ENCODE measurements at regions not wholly inside any gene's neighbourhood (a gene's known extent, or its start where the extent isn't known, plus 50 kb on each side); places are given as distances from the start of the nearest gene placed in this dataset.

- Histone ChIP-seq H3K27ac (ENCODE audit: low read length) (no peak overlapping the region), H3K4me3 (ENCODE audit: low read length) (no peak overlapping the region), H3K27me3 (ENCODE audit: control insufficient read depth, insufficient read depth, low read length) (no peaks in the 10 kb centered on the region), H3K9me3 (ENCODE audit: control insufficient read depth, low read depth, low read length) (no peaks in the 10 kb centered on the region), H3K36me3 (ENCODE audit: control insufficient read depth, insufficient read depth, low read length) (no peaks in the 10 kb centered on the region), H3K4me1 (ENCODE audit: control insufficient read depth, insufficient read depth, low read length) (peaks cover 3% of the 10 kb centered on the region)
- WGBS (ENCODE audit: insufficient coverage, low lambda C conversion rate): no CpG with 5 or more reads among the region's 1 CpG
- no peak for DNase-seq
These were observed 73.0 kb upstream of the NRSN1 start for GRCh38 chr6:24053057-24053456.

GRCh38 chr6:24054388-24054787, 71.6 kb upstream of the NRSN1 start:
- Histone ChIP-seq H3K9me3 (ENCODE audit: control insufficient read depth, low read depth, low read length) (no peaks in the 10 kb centered on the region), H3K4me1 (ENCODE audit: control insufficient read depth, insufficient read depth, low read length) (peaks cover 3% of the 10 kb centered on the region), H3K27ac (ENCODE audit: low read length) (no peak overlapping the region), H3K4me3 (ENCODE audit: low read length) (no peak overlapping the region), H3K36me3 (ENCODE audit: control insufficient read depth, insufficient read depth, low read length) (no peaks in the 10 kb centered on the region), H3K27me3 (ENCODE audit: control insufficient read depth, insufficient read depth, low read length) (no peaks in the 10 kb centered on the region)
- DNase-seq: no peak
- 56% methylated on average over 2 of the region's 3 CpGs for WGBS (ENCODE audit: insufficient coverage, low lambda C conversion rate)

- H3K27ac ChIP-seq (ENCODE audit: low read length): peak overlapping the region; percentile 53
- no peaks in the 10 kb centered on the region for H3K27me3 ChIP-seq (ENCODE audit: control insufficient read depth, insufficient read depth, low read length)
- peak; percentile 51 to 70 for DNase-seq
- H3K4me1 ChIP-seq (ENCODE audit: control insufficient read depth, insufficient read depth, low read length): peaks cover 3% of the 10 kb centered on the region
- WGBS (ENCODE audit: insufficient coverage, low lambda C conversion rate): no CpG with 5 or more reads among the region's 4 CpGs
- no peaks in the 10 kb centered on the region for H3K36me3 ChIP-seq (ENCODE audit: control insufficient read depth, insufficient read depth, low read length)
- H3K4me3 ChIP-seq (ENCODE audit: low read length): no peak overlapping the region
- no peaks in the 10 kb centered on the region for H3K9me3 ChIP-seq (ENCODE audit: control insufficient read depth, low read depth, low read length)
These were observed 69.4 kb upstream of the NRSN1 start for GRCh38 chr6:24056567-24056966.

DNA sequence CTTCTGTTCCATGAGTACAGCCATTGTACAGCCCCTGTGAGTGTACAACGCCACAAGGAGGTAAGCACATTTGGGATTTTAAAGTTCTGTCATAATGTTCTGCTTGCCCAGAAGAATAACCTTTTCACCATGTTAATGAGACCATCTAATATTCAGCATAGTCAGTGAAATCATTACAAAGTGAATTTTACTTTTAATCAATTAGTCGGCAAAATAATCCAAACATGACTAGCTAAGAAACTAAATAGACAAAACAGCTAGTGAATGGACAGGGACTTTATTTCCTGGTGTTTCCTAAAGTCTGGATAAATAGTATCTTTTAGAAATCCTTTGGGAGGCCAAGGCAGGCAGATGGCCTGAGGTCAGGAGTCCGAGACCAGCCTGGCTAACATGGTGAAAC, 69.0 kb upstream of the NRSN1 start:
- no peaks in the 10 kb centered on the region for H3K27me3 ChIP-seq (ENCODE audit: control insufficient read depth, insufficient read depth, low read length)
- H3K4me3 ChIP-seq (ENCODE audit: low read length): no peak overlapping the region
- no peaks in the 10 kb centered on the region for H3K9me3 ChIP-seq (ENCODE audit: control insufficient read depth, low read depth, low read length)
- peaks cover 3% of the 10 kb centered on the region for H3K4me1 ChIP-seq (ENCODE audit: control insufficient read depth, insufficient read depth, low read length)
- H3K36me3 ChIP-seq (ENCODE audit: control insufficient read depth, insufficient read depth, low read length): no peaks in the 10 kb centered on the region
- no peak for DNase-seq
- WGBS (ENCODE audit: insufficient coverage, low lambda C conversion rate): 100% methylated on average over 2 of the region's 3 CpGs
- peak overlapping the region; percentile 53 for H3K27ac ChIP-seq (ENCODE audit: low read length)

DNA sequence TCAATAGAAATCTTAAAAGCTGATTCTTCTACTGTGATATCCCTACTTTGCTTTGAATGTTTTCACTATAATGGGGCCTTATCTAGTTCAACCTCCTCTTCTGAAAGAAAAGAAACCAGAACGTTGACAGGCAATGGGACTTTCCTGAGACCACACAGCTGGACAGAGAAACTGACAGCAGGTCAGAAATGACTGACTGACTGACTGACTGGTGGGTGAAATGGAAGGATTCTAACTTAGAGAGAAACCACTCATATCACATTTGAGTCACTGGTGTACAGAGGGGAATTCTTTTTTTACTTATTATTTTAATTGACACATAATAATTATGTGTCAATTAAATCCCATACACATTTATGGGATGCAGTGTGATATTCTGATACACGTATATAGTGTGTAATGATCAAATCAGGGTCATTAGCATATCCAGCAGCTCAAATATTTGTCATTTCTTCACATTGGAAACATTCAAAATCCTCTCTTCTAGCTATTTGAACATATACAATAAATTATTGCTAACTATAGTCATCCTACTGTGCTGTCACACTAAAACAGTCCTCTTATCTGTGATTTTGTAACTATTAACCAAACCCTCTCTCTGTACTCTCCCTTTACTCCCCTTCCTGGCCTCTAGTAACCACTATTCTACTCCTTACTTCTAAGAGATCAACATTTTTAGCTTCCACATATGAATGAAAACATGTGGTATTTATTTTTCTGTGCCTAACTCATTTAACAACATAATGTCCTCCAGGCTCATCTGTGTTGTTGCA, 64.8 kb upstream of the NRSN1 start:
- WGBS (ENCODE audit: insufficient coverage, low lambda C conversion rate): 60% methylated on average over 1 of the region's 2 CpGs
- Histone ChIP-seq H3K27ac (ENCODE audit: low read length) (no peak overlapping the region), H3K4me3 (ENCODE audit: low read length) (no peak overlapping the region), H3K36me3 (ENCODE audit: control insufficient read depth, insufficient read depth, low read length) (no peaks in the 10 kb centered on the region), H3K27me3 (ENCODE audit: control insufficient read depth, insufficient read depth, low read length) (no peaks in the 10 kb centered on the region), H3K9me3 (ENCODE audit: control insufficient read depth, low read depth, low read length) (no peaks in the 10 kb centered on the region), H3K4me1 (ENCODE audit: control insufficient read depth, insufficient read depth, low read length) (peaks cover 3% of the 10 kb centered on the region)
- no peak for DNase-seq

GRCh38 chr6:24064106-24064505, 61.9 kb upstream of the NRSN1 start:
- Histone ChIP-seq H3K27ac (ENCODE audit: low read length) (no peak overlapping the region), H3K36me3 (ENCODE audit: control insufficient read depth, insufficient read depth, low read length) (no peaks in the 10 kb centered on the region), H3K4me1 (ENCODE audit: control insufficient read depth, insufficient read depth, low read length) (no peaks in the 10 kb centered on the region), H3K4me3 (ENCODE audit: low read length) (no peak overlapping the region), H3K27me3 (ENCODE audit: control insufficient read depth, insufficient read depth, low read length) (no peaks in the 10 kb centered on the region), H3K9me3 (ENCODE audit: control insufficient read depth, low read depth, low read length) (no peaks in the 10 kb centered on the region)
- DNase-seq: peak in 1 of 2 donors; percentile 14
- WGBS (ENCODE audit: insufficient coverage, low lambda C conversion rate): no CpG with 5 or more reads among the region's 1 CpG

- no peak for DNase-seq
- WGBS (ENCODE audit: insufficient coverage, low lambda C conversion rate): 50% methylated on average over 1 of the region's 1 CpG
- no peaks in the 10 kb centered on the region for H3K36me3 ChIP-seq (ENCODE audit: control insufficient read depth, insufficient read depth, low read length)
These were observed 61.2 kb upstream of the NRSN1 start for GRCh38 chr6:24064832-24065231.

DNA sequence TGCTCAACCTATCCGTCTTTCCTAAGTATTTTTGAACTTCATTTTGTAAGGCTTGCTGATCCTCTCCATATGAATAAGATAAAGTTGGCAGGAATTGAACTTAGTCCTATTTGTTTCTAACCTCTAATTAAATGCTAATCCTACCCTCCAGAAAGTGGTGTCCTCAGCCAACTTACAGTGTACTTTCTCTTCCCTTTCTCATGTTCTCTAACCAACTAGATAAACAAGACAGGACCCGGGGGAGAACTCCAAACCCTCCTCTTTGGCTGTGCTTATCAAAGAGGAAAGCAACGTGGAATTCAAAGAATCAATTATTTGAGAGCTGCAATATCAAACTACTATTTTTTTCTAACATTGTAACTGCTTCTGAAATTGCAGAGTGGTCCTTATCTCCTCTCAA, 56.5 kb upstream of the NRSN1 start:
- H3K27ac ChIP-seq (ENCODE audit: low read length): no peak overlapping the region
- 63% methylated on average over 3 of the region's 3 CpGs for WGBS (ENCODE audit: insufficient coverage, low lambda C conversion rate)
- no peak for DNase-seq
- no peak overlapping the region for H3K4me3 ChIP-seq (ENCODE audit: low read length)
- no peaks in the 10 kb centered on the region for H3K9me3 ChIP-seq (ENCODE audit: control insufficient read depth, low read depth, low read length)
- no peaks in the 10 kb centered on the region for H3K27me3 ChIP-seq (ENCODE audit: control insufficient read depth, insufficient read depth, low read length)
- H3K36me3 ChIP-seq (ENCODE audit: control insufficient read depth, insufficient read depth, low read length): no peaks in the 10 kb centered on the region
- H3K4me1 ChIP-seq (ENCODE audit: control insufficient read depth, insufficient read depth, low read length): no peaks in the 10 kb centered on the region

More at GRCh38 chr6:24064832-24065231, 61.2 kb upstream of the NRSN1 start:
- Histone ChIP-seq H3K27me3 (ENCODE audit: control insufficient read depth, insufficient read depth, low read length) (no peaks in the 10 kb centered on the region), H3K27ac (ENCODE audit: low read length) (no peak overlapping the region), H3K9me3 (ENCODE audit: control insufficient read depth, low read depth, low read length) (no peaks in the 10 kb centered on the region), H3K4me1 (ENCODE audit: control insufficient read depth, insufficient read depth, low read length) (no peaks in the 10 kb centered on the region), H3K4me3 (ENCODE audit: low read length) (no peak overlapping the region)

- no peak for DNase-seq
- Histone ChIP-seq H3K4me1 (ENCODE audit: control insufficient read depth, insufficient read depth, low read length) (no peaks in the 10 kb centered on the region), H3K36me3 (ENCODE audit: control insufficient read depth, insufficient read depth, low read length) (no peaks in the 10 kb centered on the region), H3K9me3 (ENCODE audit: control insufficient read depth, low read depth, low read length) (no peaks in the 10 kb centered on the region), H3K27ac (ENCODE audit: low read length) (no peak overlapping the region), H3K27me3 (ENCODE audit: control insufficient read depth, insufficient read depth, low read length) (no peaks in the 10 kb centered on the region), H3K4me3 (ENCODE audit: low read length) (no peak overlapping the region)
- WGBS (ENCODE audit: insufficient coverage, low lambda C conversion rate): no CpG with 5 or more reads among the region's 6 CpGs
These were observed 53.8 kb upstream of the NRSN1 start for GRCh38 chr6:24072038-24072746.

DNA sequence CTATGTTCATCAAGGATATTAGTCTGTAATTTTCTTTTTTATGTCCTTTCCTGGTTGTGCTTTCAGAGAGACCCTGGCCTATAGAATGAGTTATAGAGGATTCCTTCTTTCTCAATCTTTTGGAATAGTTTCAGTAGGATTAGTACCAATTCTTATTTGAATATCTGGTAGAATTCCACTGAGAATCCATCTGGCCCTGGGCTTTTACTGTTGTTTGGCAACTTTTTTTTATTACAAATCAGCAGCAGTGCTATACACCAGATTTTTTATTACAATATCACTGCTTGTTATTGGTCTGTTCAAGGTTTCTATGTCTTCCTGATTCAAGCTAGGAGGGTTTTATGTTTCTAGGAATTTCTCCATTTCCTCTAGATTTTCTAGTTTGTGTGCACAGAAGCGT, 50.0 kb upstream of the NRSN1 start:
- Histone ChIP-seq H3K4me3 (ENCODE audit: low read length) (no peak overlapping the region), H3K9me3 (ENCODE audit: control insufficient read depth, low read depth, low read length) (no peaks in the 10 kb centered on the region), H3K4me1 (ENCODE audit: control insufficient read depth, insufficient read depth, low read length) (no peaks in the 10 kb centered on the region), H3K36me3 (ENCODE audit: control insufficient read depth, insufficient read depth, low read length) (no peaks in the 10 kb centered on the region), H3K27me3 (ENCODE audit: control insufficient read depth, insufficient read depth, low read length) (no peaks in the 10 kb centered on the region), H3K27ac (ENCODE audit: low read length) (no peak overlapping the region)
- WGBS (ENCODE audit: insufficient coverage, low lambda C conversion rate): no CpG with 5 or more reads among the region's 1 CpG
- DNase-seq: no peak

Data from large intestine (tissue), 3 donors.